GM12892 (cell line): ENCODE measurements at regions not wholly inside any gene's neighbourhood (a gene's known extent, or its start where the extent isn't known, plus 50 kb on each side); places are given as distances from the start of the nearest gene placed in this dataset.

Source experiments
- POLR2A ChIP-seq: IDR thresholded peaks from 2 replicates; pipeline ENCODE4 v1.6.1; 2011; ENCODE audit warnings: low read depth, low read length, control low read depth
- POLR2AphosphoS5 ChIP-seq: IDR thresholded peaks from 2 replicates; pipeline ENCODE4 v1.6.1; 2011; ENCODE audit warnings: low read depth, low read length, control low read depth
- TAF1 ChIP-seq: IDR thresholded peaks from 2 replicates; pipeline ENCODE4 v1.6.1; 2011; ENCODE audit warnings: low read depth, mild to moderate bottlenecking, control low read depth, low read length, borderline replicate concordance

DNA sequence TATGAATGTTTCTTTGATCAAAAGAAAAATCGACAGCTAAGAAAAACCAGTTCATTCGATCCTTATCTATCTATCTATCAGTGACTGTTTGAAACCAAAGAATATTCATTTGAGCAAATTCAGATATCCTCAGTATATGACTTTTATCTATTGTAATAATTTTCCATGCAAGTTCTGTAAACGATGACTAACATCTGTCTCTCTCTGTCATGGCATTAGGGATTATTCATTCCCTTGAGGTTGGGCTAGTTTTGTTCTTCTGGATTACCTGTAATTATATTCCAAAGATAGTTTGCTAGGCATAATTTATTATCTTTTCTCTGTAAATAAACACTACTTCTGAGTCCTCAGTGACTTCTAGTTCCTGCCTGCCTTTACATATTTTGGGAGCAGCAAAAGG, 497.7 kb upstream of the CDH11 start:
- TF ChIP-seq POLR2A: no peak
- no peak for TF ChIP-seq POLR2AphosphoS5
- no peak for TF ChIP-seq TAF1
